H9 (cell line): ENCODE measurements at regions not wholly inside any gene's neighbourhood (a gene's known extent, or its start where the extent isn't known, plus 50 kb on each side); places are given as distances from the start of the nearest gene placed in this dataset.

Experiments used
- DNase-seq: peaks from one replicate; pipeline ENCODE4 v3.0.0-alpha.2; 2017
- H2AFZ ChIP-seq: one replicate; pipeline ENCODE4 v1.6.1; 2013; ENCODE audit warnings: mild to moderate bottlenecking, low read length, control low read depth, moderate library complexity
- H2AK5ac ChIP-seq: 2 replicates; pipeline ENCODE4 v1.6.1; 2013; ENCODE audit warnings: low read length, control low read depth, mixed read lengths; ENCODE audit not compliant: insufficient read length
- H2BK120ac ChIP-seq: one replicate; pipeline ENCODE4 v1.6.1; 2013; ENCODE audit warnings: low read depth, mild to moderate bottlenecking, low read length, control low read depth, inconsistent platforms; ENCODE audit not compliant: poor library complexity, severe bottlenecking
- H2BK12ac ChIP-seq: 2 replicates; pipeline ENCODE4 v1.6.1; 2013; ENCODE audit warnings: low read length, control low read depth, mixed read lengths, low read depth; ENCODE audit not compliant: insufficient read length
- H2BK15ac ChIP-seq: 2 replicates; pipeline ENCODE4 v1.6.1; 2013; ENCODE audit warnings: low read depth, low read length, control low read depth
- H2BK20ac ChIP-seq: one replicate; pipeline ENCODE4 v1.6.1; 2013; ENCODE audit warnings: low read depth, mild to moderate bottlenecking, low read length, control low read depth, inconsistent platforms; ENCODE audit not compliant: poor library complexity, severe bottlenecking
- H2BK5ac ChIP-seq: 2 replicates; pipeline ENCODE4 v1.6.1; 2013; ENCODE audit warnings: low read length, control low read depth, mixed read lengths; ENCODE audit not compliant: insufficient read length
- H3K14ac ChIP-seq: 2 replicates; pipeline ENCODE4 v1.6.1; 2013; ENCODE audit warnings: low read length, control low read depth; ENCODE audit not compliant: insufficient read depth
- H3K18ac ChIP-seq: 2 replicates; pipeline ENCODE4 v1.6.1; 2013; ENCODE audit warnings: low read depth, mild to moderate bottlenecking, mixed read lengths, low read length, control low read depth; ENCODE audit not compliant: insufficient read length
- H3K23ac ChIP-seq: 2 replicates; pipeline ENCODE4 v1.6.1; 2013; ENCODE audit warnings: low read length, control low read depth, mixed read lengths, low read depth; ENCODE audit not compliant: insufficient read length
- H3K23me2 ChIP-seq: 2 replicates; pipeline ENCODE4 v1.6.1; 2013; ENCODE audit warnings: low read depth, mild to moderate bottlenecking, mixed read lengths, low read length, control low read depth; ENCODE audit not compliant: insufficient read length, poor library complexity, severe bottlenecking
- H3K27ac ChIP-seq: 2 replicates; pipeline ENCODE4 v1.5.1; 2013; ENCODE audit warnings: low read length, control low read depth, mixed read lengths, low read depth; ENCODE audit not compliant: insufficient read length
- H3K27me3 ChIP-seq: 2 replicates; pipeline ENCODE4 v1.6.1; 2013; ENCODE audit warnings: low read length, control low read depth, inconsistent platforms; ENCODE audit not compliant: insufficient read depth
- H3K4ac ChIP-seq: 2 replicates; pipeline ENCODE4 v1.6.1; 2013; ENCODE audit warnings: low read depth, mild to moderate bottlenecking, control low read depth, inconsistent platforms, low read length, moderate library complexity
- H3K4me1 ChIP-seq: 2 replicates; pipeline ENCODE4 v1.6.1; 2013; ENCODE audit warnings: low read length, control low read depth, inconsistent platforms; ENCODE audit not compliant: insufficient read depth
- H3K4me2 ChIP-seq: 2 replicates; pipeline ENCODE4 v1.6.1; 2013; ENCODE audit warnings: low read length, control low read depth, mixed read lengths; ENCODE audit not compliant: insufficient read length, insufficient read depth
- H3K56ac ChIP-seq: 2 replicates; pipeline ENCODE4 v1.6.1; 2013; ENCODE audit warnings: low read depth, mild to moderate bottlenecking, mixed read lengths, low read length, control low read depth; ENCODE audit not compliant: insufficient read length
- H3K79me1 ChIP-seq: 2 replicates; pipeline ENCODE4 v1.6.1; 2013; ENCODE audit warnings: low read depth, mild to moderate bottlenecking, moderate library complexity, low read length, control low read depth, inconsistent platforms; ENCODE audit not compliant: insufficient read depth, poor library complexity, severe bottlenecking
- H3K79me2 ChIP-seq: 2 replicates; pipeline ENCODE4 v1.6.1; 2013; ENCODE audit warnings: low read length, control low read depth, inconsistent platforms; ENCODE audit not compliant: insufficient read depth
- H3K9ac ChIP-seq: 2 replicates; pipeline ENCODE4 v1.6.1; 2013; ENCODE audit warnings: low read length, control low read depth, mixed read lengths; ENCODE audit not compliant: insufficient read length; ENCODE audit errors: extremely low read depth
- H3K9me3 ChIP-seq: one replicate; pipeline ENCODE4 v1.6.1; 2013; ENCODE audit warnings: low read depth, low read length, inconsistent platforms; ENCODE audit not compliant: control insufficient read depth
- H3T11ph ChIP-seq: one replicate; pipeline ENCODE4 v1.6.1; 2013; ENCODE audit warnings: mild to moderate bottlenecking, low read length, control low read depth, inconsistent platforms
- H4K20me1 ChIP-seq: one replicate; pipeline ENCODE4 v1.6.1; 2013; ENCODE audit not compliant: control insufficient read depth, insufficient read length, insufficient read depth
- H4K5ac ChIP-seq: 2 replicates; pipeline ENCODE4 v1.6.1; 2013; ENCODE audit warnings: low read depth, mild to moderate bottlenecking, mixed read lengths, low read length, control low read depth; ENCODE audit not compliant: insufficient read length
- H4K8ac ChIP-seq: replicated peaks from 2 replicates; pipeline ENCODE4 v1.6.1; 2013; ENCODE audit warnings: low read length, control low read depth, mixed read lengths, low read depth; ENCODE audit not compliant: insufficient read length
- H4K91ac ChIP-seq: 2 replicates; pipeline ENCODE4 v1.6.1; 2013; ENCODE audit warnings: low read depth, mild to moderate bottlenecking, moderate library complexity, mixed read lengths, low read length, control low read depth; ENCODE audit not compliant: insufficient read length
- H3K27ac Mint-ChIP-seq, 3 experiments: 2 replicates in 2 of 3; 3 replicates in 1 of 3; pipeline ENCODE4 v1.8.0; 2020 to 2021; ENCODE audit warnings: mixed read lengths in 3 of 3, mild to moderate bottlenecking in 1 of 3, moderate library complexity in 1 of 3
- H3K27me3 Mint-ChIP-seq: 2 replicates; pipeline ENCODE4 v1.8.0; 2021; ENCODE audit warnings: low read depth, mild to moderate bottlenecking, moderate library complexity, mixed read lengths
- H3K36me3 Mint-ChIP-seq, 3 experiments: 2 replicates in 2 of 3; 3 replicates in 1 of 3; pipeline ENCODE4 v1.8.0; 2020 to 2021; ENCODE audit warnings: low read depth in 3 of 3, mixed read lengths in 3 of 3; ENCODE audit not compliant: insufficient read depth in 1 of 3
- H3K4me1 Mint-ChIP-seq, 2 experiments: 2 replicates each; pipeline ENCODE4 v1.8.0; 2020; ENCODE audit warnings: mixed read lengths in 2 of 2
- H3K4me3 Mint-ChIP-seq, 2 experiments: 2 replicates in 1 of 2; 3 replicates in 1 of 2; pipeline ENCODE4 v1.8.0; 2020 to 2021; ENCODE audit warnings: mild to moderate bottlenecking in 2 of 2, mixed read lengths in 2 of 2, moderate library complexity in 1 of 2
- H3K9me3 Mint-ChIP-seq, 2 experiments: 2 replicates in 1 of 2; 3 replicates in 1 of 2; pipeline ENCODE4 v1.8.0; 2020; ENCODE audit warnings: mild to moderate bottlenecking in 2 of 2, mixed read lengths in 2 of 2, moderate library complexity in 1 of 2
- CTCF ChIP-seq: fragments of 200-600 bp; sonication (generic); conservative IDR thresholded peaks from 3 replicates; pipeline ENCODE4 v1.8.0; 2021; ENCODE audit warnings: antibody characterized with exemption, mild to moderate bottlenecking
- WGBS: extraction: QIAGEN DNeasy Blood & Tissue Kit; methylation state at CpG from one replicate; pipeline ENCODE4 v1.1.7; 2013; ENCODE audit warnings: missing lambda C conversion rate, low lambda C conversion rate, mixed read lengths; ENCODE audit not compliant: insufficient read length; ENCODE audit errors: extremely low coverage; 5-methylcytosine and 5-hydroxymethylcytosine counted together

- no peak overlapping the region for H3K27ac Mint-ChIP-seq
- WGBS = no CpG with 5 or more reads among the region's 2 CpGs
Measured at GRCh38 chr4:175106301-175106700, 188.1 kb downstream of the ADAM29 start.

More at GRCh38 chr4:175106301-175106700, 188.1 kb downstream of the ADAM29 start:
- Histone ChIP-seq H3K4me2 (no peak overlapping the region), H2AFZ (no peak overlapping the region), H3K4ac (no peak overlapping the region), H3T11ph (no peak overlapping the region), H2BK12ac (no peak overlapping the region), H3K79me2 (no peaks in the 10 kb centered on the region), H3K27ac (no peak overlapping the region), H2BK5ac (no peak overlapping the region), H2BK20ac (no peak overlapping the region), H3K18ac (no peak overlapping the region), H3K14ac (no peak overlapping the region), H2BK15ac (no peak overlapping the region), H4K91ac (no peak overlapping the region), H2BK120ac (no peak overlapping the region), H3K9ac (no peak overlapping the region), H4K8ac (no peak overlapping the region), H2AK5ac (no peak overlapping the region), H3K56ac (no peak overlapping the region), H3K23ac (no peak overlapping the region), H4K20me1 (no peaks in the 10 kb centered on the region), H3K9me3 (no peaks in the 10 kb centered on the region), H3K4me1 (no peaks in the 10 kb centered on the region), H3K23me2 (no peaks in the 10 kb centered on the region), H3K27me3 (no peaks in the 10 kb centered on the region), H3K79me1 (no peaks in the 10 kb centered on the region), H4K5ac (no peak overlapping the region)
- TF ChIP-seq CTCF = no peak
- Mint-ChIP-seq H3K4me3 (no peak overlapping the region), H3K9me3 (peaks cover 6 to 11% of the 10 kb centered on the region in 2 experiments), H3K36me3 (peaks cover 0 to 10% (median 5%) of the 10 kb centered on the region in 3 experiments; a peak in 3 of 7 replicates), H3K4me1 (no peaks in the 10 kb centered on the region), H3K27me3 (no peaks in the 10 kb centered on the region)
- DNase-seq = no peak
